C4-2B (cell line): ENCODE measurements at regions not wholly inside any gene's neighbourhood (a gene's known extent, or its start where the extent isn't known, plus 50 kb on each side); places are given as distances from the start of the nearest gene placed in this dataset.

ENCODE experiments used
- CTCF ChIP-seq: fragments of 450-650 bp; conservative IDR thresholded peaks from 2 replicates; pipeline ENCODE4 v1.5.1; 2017; ENCODE audit warnings: mild to moderate bottlenecking
- ZFX ChIP-seq: fragments of 450-650 bp; IDR thresholded peaks from 2 replicates; pipeline ENCODE4 v1.6.1; 2017

DNA sequence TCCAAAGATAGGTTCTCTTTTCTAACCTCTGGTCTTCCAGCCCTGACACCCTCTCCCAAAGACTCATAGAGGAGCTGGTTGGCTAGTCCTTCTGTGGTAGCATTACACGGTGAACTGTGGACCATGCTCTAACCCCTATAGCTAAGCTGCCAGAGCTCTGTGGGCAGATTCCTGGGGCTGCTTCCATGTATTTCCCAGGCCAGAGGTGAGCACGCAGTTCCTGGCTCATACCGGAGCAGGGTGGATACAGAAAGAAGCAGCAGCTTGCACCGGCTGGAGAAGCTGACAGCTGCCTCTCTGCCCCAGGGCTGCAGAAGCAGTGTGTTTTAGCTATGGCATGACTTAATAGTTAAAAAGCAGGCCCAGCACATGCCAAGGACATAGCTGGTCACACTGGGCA, 84.1 kb upstream of the FOXP4 start:
- TF ChIP-seq ZFX: no peak
- no peak for TF ChIP-seq CTCF
